ENCODE measurements at regions not wholly inside any gene's neighbourhood (a gene's known extent, or its start where the extent isn't known, plus 50 kb on each side); places are given as distances from the start of the nearest gene placed in this dataset.
"Not testable (repeated sequence)": the region's sequence is repeated elsewhere in the genome, so short reads cannot be mapped to it uniquely, and the experiment has no call there.

DNA sequence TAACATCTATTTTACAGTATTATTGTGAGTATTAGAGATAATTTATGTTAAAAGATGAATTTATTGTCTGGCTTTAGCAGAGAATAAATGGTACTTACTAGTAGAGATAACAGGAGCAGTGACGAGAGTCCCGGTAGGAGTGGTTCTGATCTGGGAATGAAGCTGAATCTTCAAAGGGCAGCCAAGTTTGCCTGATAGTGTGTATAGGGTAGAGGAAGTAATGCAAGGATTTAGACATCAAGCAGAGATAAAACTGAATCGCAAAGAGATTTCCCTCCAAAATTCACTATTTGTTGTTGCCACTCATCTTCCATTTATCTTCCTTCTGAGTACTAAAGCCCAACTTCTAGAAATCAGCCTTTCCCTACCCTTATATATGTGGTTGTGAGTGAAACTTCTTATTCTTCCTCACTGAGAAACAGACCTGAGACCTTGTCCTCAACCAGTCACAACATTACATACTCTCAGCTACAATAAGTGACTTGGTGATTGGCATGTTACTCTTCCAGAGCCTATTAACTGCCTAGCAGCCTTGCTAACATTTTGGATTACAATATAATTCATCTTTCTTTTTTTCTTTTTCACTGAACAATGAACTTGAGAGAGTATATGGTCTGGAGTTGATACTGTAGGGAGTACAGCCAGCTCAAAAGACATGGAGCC is 692.7 kb upstream of the ZNF385D start:
- H3K27ac ChIP-seq (ENCODE audit: insufficient read depth, low read depth, low read length) = no peak overlapping the region
- H3K4me1 ChIP-seq (ENCODE audit: control insufficient read depth, extremely low read depth, insufficient read depth, low read length) = no peaks in the 10 kb centered on the region
- BruUV-seq (replicated peaks) = no TSS peak
- H3K4me3 ChIP-seq (replicated peaks in 1 of 3; ENCODE audit: insufficient read depth in 1 of 3, low read depth in 1 of 3, low read length in 3 of 3) = no peak overlapping the region
- H3K79me2 ChIP-seq (ENCODE audit: control insufficient read depth, insufficient read depth, low read length) = no peaks in the 10 kb centered on the region
- no peaks in the 10 kb centered on the region for H3K9me1 ChIP-seq (replicated peaks; ENCODE audit: control insufficient read depth, extremely low read depth, insufficient read depth, low read length)
- H4K20me1 ChIP-seq (replicated peaks; ENCODE audit: control insufficient read depth, extremely low read depth, insufficient read depth, low read length) = no peaks in the 10 kb centered on the region
- ChIA-PET POLR2A (no interaction called here), CTCF (no interaction called here)
- no peak for TF ChIP-seq POLR2AphosphoS5 (IDR thresholded peaks at IDR 0.05; ENCODE audit: insufficient read depth, low read depth, low read length)
- TF ChIP-seq GATA2 (IDR thresholded peaks at IDR 0.05; ENCODE audit: insufficient read depth, insufficient read length, low read depth, low read length) = no peak
- TF ChIP-seq EZH2 (IDR thresholded peaks at IDR 0.05; ENCODE audit: borderline replicate concordance, low read depth, low read length, severe bottlenecking) = no peak
- no peak for TF ChIP-seq MAX (IDR thresholded peaks at IDR 0.05; ENCODE audit: insufficient read depth, insufficient read length)
- TF ChIP-seq CTCF (IDR thresholded peaks at IDR 0.05; ENCODE audit: extremely low read depth in 1 of 2, insufficient read depth in 1 of 2, low read depth in 1 of 2, low read length in 2 of 2) = no peak
- TF ChIP-seq FOS (IDR thresholded peaks at IDR 0.05; ENCODE audit: borderline replicate concordance, insufficient read depth, low read length) = no peak
- no peak for TF ChIP-seq MYC (IDR thresholded peaks at IDR 0.05; ENCODE audit: low read depth, low read length)
- no peak for TF ChIP-seq POLR2A (IDR thresholded peaks at IDR 0.05; ENCODE audit: low read depth, low read length)
- no peak for TF ChIP-seq JUN (IDR thresholded peaks at IDR 0.05; ENCODE audit: borderline replicate concordance, insufficient read depth, insufficient read length, low read depth)
- H2AFZ ChIP-seq (ENCODE audit: low read depth, low read length) = no peak overlapping the region
- FAIRE-seq = no peak
- no peaks in the 10 kb centered on the region for H3K36me3 ChIP-seq (ENCODE audit: control insufficient read depth in 2 of 2, extremely low read depth in 1 of 2, insufficient read depth in 2 of 2, low read length in 2 of 2)
- H3K27me3 ChIP-seq (ENCODE audit: control insufficient read depth in 2 of 2, insufficient read depth in 2 of 2, low read length in 2 of 2) = no peaks in the 10 kb centered on the region
- peaks cover 2% of the 10 kb centered on the region for H3K9me3 ChIP-seq (replicated peaks; ENCODE audit: control insufficient read depth, insufficient read depth, low read length)
- dilution Hi-C loops (cut with MboI; ENCODE audit: extremely low pct_ligation_motif_present, low sequenced_read_pairs) = no loop called here
- intact Hi-C loops (cut with micrococcal nuclease) = no loop called here
- no peak overlapping the region for H3K4me2 ChIP-seq (ENCODE audit: insufficient read depth, low read length)
- no peak for DNase-seq (ENCODE audit: low read depth, low spot score)
- no peak overlapping the region for H3K9ac ChIP-seq (replicated peaks; ENCODE audit: extremely low read depth, insufficient read depth, low read length)

DNA sequence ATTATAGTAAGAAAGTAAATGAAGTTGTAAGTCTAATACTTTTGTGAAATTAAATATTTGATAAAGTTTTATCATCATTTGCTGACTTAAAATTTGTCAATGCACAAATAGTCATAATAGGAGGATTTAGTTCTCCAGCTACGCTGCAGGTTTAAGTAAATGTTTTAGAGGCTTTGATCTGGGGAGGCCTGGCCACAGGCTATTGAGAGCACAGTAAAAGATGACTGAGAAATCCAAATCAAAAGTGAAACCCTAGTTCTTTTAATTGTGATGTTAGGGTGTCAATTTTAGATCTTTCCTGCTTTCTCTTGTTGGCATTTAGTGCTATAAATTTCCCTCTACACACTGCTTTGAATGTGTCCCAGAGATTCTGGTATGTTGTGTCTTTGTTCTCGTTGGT is 694.3 kb upstream of the ZNF385D start:
- CTCF ChIA-PET; H3K4me1 ChIP-seq (ENCODE audit: control insufficient read depth, extremely low read depth, insufficient read depth, low read length); dilution Hi-C loops (cut with MboI; ENCODE audit: extremely low pct_ligation_motif_present, low sequenced_read_pairs); H3K9ac ChIP-seq (replicated peaks; ENCODE audit: extremely low read depth, insufficient read depth, low read length); H3K9me1 ChIP-seq (replicated peaks; ENCODE audit: control insufficient read depth, extremely low read depth, insufficient read depth, low read length); H3K4me3 ChIP-seq (replicated peaks in 1 of 3; ENCODE audit: insufficient read depth in 1 of 3, low read depth in 1 of 3, low read length in 3 of 3); H3K27ac ChIP-seq (ENCODE audit: insufficient read depth, low read depth, low read length); POLR2A ChIA-PET; BruUV-seq (replicated peaks); H3K27me3 ChIP-seq (ENCODE audit: control insufficient read depth in 2 of 2, insufficient read depth in 2 of 2, low read length in 2 of 2); H2AFZ ChIP-seq (ENCODE audit: low read depth, low read length); H3K4me2 ChIP-seq (ENCODE audit: insufficient read depth, low read length); H3K79me2 ChIP-seq (ENCODE audit: control insufficient read depth, insufficient read depth, low read length); DNase-seq (ENCODE audit: low read depth, low spot score); H4K20me1 ChIP-seq (replicated peaks; ENCODE audit: control insufficient read depth, extremely low read depth, insufficient read depth, low read length); H3K36me3 ChIP-seq (ENCODE audit: control insufficient read depth in 2 of 2, extremely low read depth in 1 of 2, insufficient read depth in 2 of 2, low read length in 2 of 2); FAIRE-seq; H3K9me3 ChIP-seq (replicated peaks; ENCODE audit: control insufficient read depth, insufficient read depth, low read length); intact Hi-C loops (cut with micrococcal nuclease): not testable (repeated sequence)

All from endothelial cell of umbilical vein (primary cell).